AG04449 (cell line): ENCODE measurements at regions not wholly inside any gene's neighbourhood (a gene's known extent, or its start where the extent isn't known, plus 50 kb on each side); places are given as distances from the start of the nearest gene placed in this dataset.

ENCODE experiments used
- CTCF ChIA-PET: fragments of 350-600 bp; formaldehyde crosslinking; extraction: SDS; loops from one replicate; lab custom pipeline; 2021; ENCODE audit warnings: antibody characterized with exemption; lab: Yijun Ruan, JAX
- POLR2A ChIA-PET: fragments of 400-600, 350-600 bp; formaldehyde crosslinking; extraction: SDS; loops from one replicate; lab custom pipeline; 2020; ENCODE audit warnings: antibody characterized with exemption, inconsistent platforms; lab: Yijun Ruan, JAX
- DNase-seq: peaks from one replicate; pipeline ENCODE4 v3.0.0-alpha.2; 2010; ENCODE audit warnings: low read depth, low spot score
- H3K4me3 ChIP-seq: 2 replicates; pipeline ENCODE4 v1.5.1; 2011; ENCODE audit warnings: low read depth, mild to moderate bottlenecking, control low read depth, low read length
- CTCF ChIP-seq: IDR thresholded peaks from one replicate; pipeline ENCODE4 v1.5.1; 2011; ENCODE audit warnings: mild to moderate bottlenecking, moderate library complexity, low read length, control low read depth, inconsistent platforms; ENCODE audit not compliant: insufficient read depth; ENCODE audit errors: missing control alignments

GRCh38 chr7:125606671-125607070 lies 677.0 kb upstream of the POT1 start:
- CTCF ChIA-PET, result no interaction called here
- POLR2A ChIA-PET, result no interaction called here
- TF ChIP-seq CTCF, result no peak
- H3K4me3 ChIP-seq, result no peak overlapping the region
- DNase-seq, result no peak

- POLR2A ChIA-PET, result no interaction called here
- H3K4me3 ChIP-seq, result no peak overlapping the region
- CTCF ChIA-PET, result no interaction called here
- no peak for TF ChIP-seq CTCF
- DNase-seq, result no peak
Observed at GRCh38 chr7:125605241-125605640, 675.6 kb upstream of the POT1 start.

GRCh38 chr7:125602441-125602840 lies 672.8 kb upstream of the POT1 start:
- no peak for DNase-seq
- no peak overlapping the region for H3K4me3 ChIP-seq
- TF ChIP-seq CTCF, result no peak
- POLR2A ChIA-PET, result no interaction called here
- CTCF ChIA-PET, result no interaction called here

- DNase-seq, result no peak
- POLR2A ChIA-PET, result no interaction called here
- no peak overlapping the region for H3K4me3 ChIP-seq
- TF ChIP-seq CTCF, result no peak
- CTCF ChIA-PET, result no interaction called here
Observed at GRCh38 chr7:125599387-125599786, 669.8 kb upstream of the POT1 start.

GRCh38 chr7:125592331-125592730 lies 662.7 kb upstream of the POT1 start:
- no peak for DNase-seq
- no peak overlapping the region for H3K4me3 ChIP-seq
- CTCF ChIA-PET, result no interaction called here
- no peak for TF ChIP-seq CTCF
- POLR2A ChIA-PET, result no interaction called here

GRCh38 chr7:125573126-125573525 lies 643.5 kb upstream of the POT1 start:
- H3K4me3 ChIP-seq, result no peak overlapping the region
- ChIA-PET POLR2A (no interaction called here), CTCF (no interaction called here)
- TF ChIP-seq CTCF, result no peak
- DNase-seq, result no peak

GRCh38 chr7:125572414-125572813 lies 642.8 kb upstream of the POT1 start:
- no peak overlapping the region for H3K4me3 ChIP-seq
- ChIA-PET CTCF (no interaction called here), POLR2A (no interaction called here)
- TF ChIP-seq CTCF, result no peak
- DNase-seq, result no peak
